ENCODE measurements at regions not wholly inside any gene's neighbourhood (a gene's known extent, or its start where the extent isn't known, plus 50 kb on each side); places are given as distances from the start of the nearest gene placed in this dataset.

DNA sequence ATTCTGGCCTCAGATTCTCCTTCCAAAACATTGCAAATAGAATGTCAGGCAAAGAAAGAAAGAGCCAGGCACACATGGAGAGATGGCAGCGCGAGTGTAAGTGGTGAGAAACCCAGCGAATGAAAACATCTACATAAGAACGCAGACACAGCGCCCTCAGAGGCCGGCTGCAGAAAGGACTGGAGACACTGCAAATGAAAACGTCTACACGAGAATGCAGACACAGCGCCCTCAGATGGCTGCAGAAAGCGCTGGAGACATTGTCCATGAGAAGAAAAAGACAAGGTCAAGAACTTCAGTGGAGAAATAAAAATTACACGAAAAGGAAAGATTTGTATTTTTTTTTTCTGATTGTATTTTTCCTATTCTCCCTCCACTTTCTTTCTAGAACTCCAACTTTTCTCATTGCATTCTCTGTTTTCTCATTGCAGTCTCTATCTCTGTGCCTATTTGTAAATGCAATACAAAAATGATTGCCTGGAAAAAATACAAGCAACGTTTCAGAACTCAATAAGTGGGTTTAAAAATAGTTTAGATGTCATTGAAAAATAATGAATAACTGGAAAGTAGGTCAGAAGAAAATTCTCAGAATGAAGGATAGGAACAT is 117.9 kb upstream of the LPCAT1 start (continued):
- TF ChIP-seq NRL (CRISPR knock-in tag; IDR thresholded peaks at IDR 0.05; ENCODE audit: borderline replicate concordance) (no peak), ZNF337 (CRISPR knock-in tag; IDR thresholded peaks at IDR 0.05; ENCODE audit: borderline replicate concordance, low read depth) (no peak), ZNF225 (CRISPR knock-in tag; IDR thresholded peaks at IDR 0.05) (no peak), MTA1 (CRISPR knock-in tag; IDR thresholded peaks at IDR 0.05; ENCODE audit: borderline replicate concordance) (no peak), ZNF850 (CRISPR knock-in tag; conservative IDR thresholded peaks at IDR 0.05) (no peak), NONO (IDR thresholded peaks at IDR 0.05) (no peak), NONO (CRISPR knock-in tag; conservative IDR thresholded peaks at IDR 0.05) (no peak), TMF1 (CRISPR knock-in tag; IDR thresholded peaks at IDR 0.05; ENCODE audit: low read depth) (no peak), ZNF816 (CRISPR knock-in tag; IDR thresholded peaks at IDR 0.05; ENCODE audit: borderline replicate concordance) (no peak), SIX1 (CRISPR knock-in tag; IDR thresholded peaks at IDR 0.05; ENCODE audit: borderline replicate concordance) (no peak), SP140L (CRISPR knock-in tag; IDR thresholded peaks at IDR 0.05; ENCODE audit: borderline replicate concordance) (no peak), SMC3 (IDR thresholded peaks at IDR 0.05; ENCODE audit: low read length) (peak; percentile 83), KDM1A (CRISPR knock-in tag; IDR thresholded peaks at IDR 0.05) (no peak), SCMH1 (CRISPR knock-in tag; IDR thresholded peaks at IDR 0.05; ENCODE audit: borderline replicate concordance) (no peak), IRF2 (CRISPR knock-in tag; IDR thresholded peaks at IDR 0.05) (peak; percentile 32; the same call in 1 of the 2 replicates), NR2C2 (CRISPR knock-in tag; IDR thresholded peaks at IDR 0.05; ENCODE audit: borderline replicate concordance) (no peak)
- TF ChIP-seq, protein P1, sequence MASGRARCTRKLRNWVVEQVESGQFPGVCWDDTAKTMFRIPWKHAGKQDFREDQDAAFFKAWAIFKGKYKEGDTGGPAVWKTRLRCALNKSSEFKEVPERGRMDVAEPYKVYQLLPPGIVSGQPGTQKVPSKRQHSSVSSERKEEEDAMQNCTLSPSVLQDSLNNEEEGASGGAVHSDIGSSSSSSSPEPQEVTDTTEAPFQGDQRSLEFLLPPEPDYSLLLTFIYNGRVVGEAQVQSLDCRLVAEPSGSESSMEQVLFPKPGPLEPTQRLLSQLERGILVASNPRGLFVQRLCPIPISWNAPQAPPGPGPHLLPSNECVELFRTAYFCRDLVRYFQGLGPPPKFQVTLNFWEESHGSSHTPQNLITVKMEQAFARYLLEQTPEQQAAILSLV (CRISPR knock-in tag; IDR thresholded peaks at IDR 0.05; ENCODE audit: borderline replicate concordance), result no peak
- TF ChIP-seq, protein P2, sequence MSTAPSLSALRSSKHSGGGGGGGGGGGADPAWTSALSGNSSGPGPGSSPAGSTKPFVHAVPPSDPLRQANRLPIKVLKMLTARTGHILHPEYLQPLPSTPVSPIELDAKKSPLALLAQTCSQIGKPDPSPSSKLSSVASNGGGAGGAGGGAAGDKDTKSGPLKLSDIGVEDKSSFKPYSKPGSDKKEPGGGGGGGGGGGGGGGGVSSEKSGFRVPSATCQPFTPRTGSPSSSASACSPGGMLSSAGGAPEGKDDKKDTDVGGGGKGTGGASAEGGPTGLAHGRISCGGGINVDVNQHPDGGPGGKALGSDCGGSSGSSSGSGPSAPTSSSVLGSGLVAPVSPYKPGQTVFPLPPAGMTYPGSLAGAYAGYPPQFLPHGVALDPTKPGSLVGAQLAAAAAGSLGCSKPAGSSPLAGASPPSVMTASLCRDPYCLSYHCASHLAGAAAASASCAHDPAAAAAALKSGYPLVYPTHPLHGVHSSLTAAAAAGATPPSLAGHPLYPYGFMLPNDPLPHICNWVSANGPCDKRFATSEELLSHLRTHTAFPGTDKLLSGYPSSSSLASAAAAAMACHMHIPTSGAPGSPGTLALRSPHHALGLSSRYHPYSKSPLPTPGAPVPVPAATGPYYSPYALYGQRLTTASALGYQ (CRISPR knock-in tag; IDR thresholded peaks at IDR 0.05), result no peak
- TF ChIP-seq, protein P3, sequence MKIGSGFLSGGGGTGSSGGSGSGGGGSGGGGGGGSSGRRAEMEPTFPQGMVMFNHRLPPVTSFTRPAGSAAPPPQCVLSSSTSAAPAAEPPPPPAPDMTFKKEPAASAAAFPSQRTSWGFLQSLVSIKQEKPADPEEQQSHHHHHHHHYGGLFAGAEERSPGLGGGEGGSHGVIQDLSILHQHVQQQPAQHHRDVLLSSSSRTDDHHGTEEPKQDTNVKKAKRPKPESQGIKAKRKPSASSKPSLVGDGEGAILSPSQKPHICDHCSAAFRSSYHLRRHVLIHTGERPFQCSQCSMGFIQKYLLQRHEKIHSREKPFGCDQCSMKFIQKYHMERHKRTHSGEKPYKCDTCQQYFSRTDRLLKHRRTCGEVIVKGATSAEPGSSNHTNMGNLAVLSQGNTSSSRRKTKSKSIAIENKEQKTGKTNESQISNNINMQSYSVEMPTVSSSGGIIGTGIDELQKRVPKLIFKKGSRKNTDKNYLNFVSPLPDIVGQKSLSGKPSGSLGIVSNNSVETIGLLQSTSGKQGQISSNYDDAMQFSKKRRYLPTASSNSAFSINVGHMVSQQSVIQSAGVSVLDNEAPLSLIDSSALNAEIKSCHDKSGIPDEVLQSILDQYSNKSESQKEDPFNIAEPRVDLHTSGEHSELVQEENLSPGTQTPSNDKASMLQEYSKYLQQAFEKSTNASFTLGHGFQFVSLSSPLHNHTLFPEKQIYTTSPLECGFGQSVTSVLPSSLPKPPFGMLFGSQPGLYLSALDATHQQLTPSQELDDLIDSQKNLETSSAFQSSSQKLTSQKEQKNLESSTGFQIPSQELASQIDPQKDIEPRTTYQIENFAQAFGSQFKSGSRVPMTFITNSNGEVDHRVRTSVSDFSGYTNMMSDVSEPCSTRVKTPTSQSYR (CRISPR knock-in tag; IDR thresholded peaks at IDR 0.05; ENCODE audit: borderline replicate concordance), result no peak
- TF ChIP-seq, protein P4, sequence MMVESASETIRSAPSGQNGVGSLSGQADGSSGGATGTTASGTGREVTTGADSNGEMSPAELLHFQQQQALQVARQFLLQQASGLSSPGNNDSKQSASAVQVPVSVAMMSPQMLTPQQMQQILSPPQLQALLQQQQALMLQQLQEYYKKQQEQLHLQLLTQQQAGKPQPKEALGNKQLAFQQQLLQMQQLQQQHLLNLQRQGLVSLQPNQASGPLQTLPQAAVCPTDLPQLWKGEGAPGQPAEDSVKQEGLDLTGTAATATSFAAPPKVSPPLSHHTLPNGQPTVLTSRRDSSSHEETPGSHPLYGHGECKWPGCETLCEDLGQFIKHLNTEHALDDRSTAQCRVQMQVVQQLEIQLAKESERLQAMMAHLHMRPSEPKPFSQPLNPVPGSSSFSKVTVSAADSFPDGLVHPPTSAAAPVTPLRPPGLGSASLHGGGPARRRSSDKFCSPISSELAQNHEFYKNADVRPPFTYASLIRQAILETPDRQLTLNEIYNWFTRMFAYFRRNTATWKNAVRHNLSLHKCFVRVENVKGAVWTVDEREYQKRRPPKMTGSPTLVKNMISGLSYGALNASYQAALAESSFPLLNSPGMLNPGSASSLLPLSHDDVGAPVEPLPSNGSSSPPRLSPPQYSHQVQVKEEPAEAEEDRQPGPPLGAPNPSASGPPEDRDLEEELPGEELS (CRISPR knock-in tag; IDR thresholded peaks at IDR 0.05), result no peak
- TF ChIP-seq, protein P5, sequence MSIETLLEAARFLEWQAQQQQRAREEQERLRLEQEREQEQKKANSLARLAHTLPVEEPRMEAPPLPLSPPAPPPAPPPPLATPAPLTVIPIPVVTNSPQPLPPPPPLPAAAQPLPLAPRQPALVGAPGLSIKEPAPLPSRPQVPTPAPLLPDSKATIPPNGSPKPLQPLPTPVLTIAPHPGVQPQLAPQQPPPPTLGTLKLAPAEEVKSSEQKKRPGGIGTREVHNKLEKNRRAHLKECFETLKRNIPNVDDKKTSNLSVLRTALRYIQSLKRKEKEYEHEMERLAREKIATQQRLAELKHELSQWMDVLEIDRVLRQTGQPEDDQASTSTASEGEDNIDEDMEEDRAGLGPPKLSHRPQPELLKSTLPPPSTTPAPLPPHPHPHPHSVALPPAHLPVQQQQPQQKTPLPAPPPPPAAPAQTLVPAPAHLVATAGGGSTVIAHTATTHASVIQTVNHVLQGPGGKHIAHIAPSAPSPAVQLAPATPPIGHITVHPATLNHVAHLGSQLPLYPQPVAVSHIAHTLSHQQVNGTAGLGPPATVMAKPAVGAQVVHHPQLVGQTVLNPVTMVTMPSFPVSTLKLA (IDR thresholded peaks at IDR 0.05), result no peak

Measured in HepG2 (cell line).